GM12878 (cell line): ENCODE measurements at regions not wholly inside any gene's neighbourhood (a gene's known extent, or its start where the extent isn't known, plus 50 kb on each side); places are given as distances from the start of the nearest gene placed in this dataset.

ENCODE experiments used
- ATAC-seq: fragments of 200-7000 bp; cut with Tn5 transposase; 3 replicates; pipeline ENCODE4 v1.9.1; 2020; ENCODE audit warnings: mild to moderate bottlenecking, moderate library complexity
- BruUV-seq: library from RNA; stranded (reverse); fragments of 400-500 nt; replicated peaks from 2 replicates; lab custom pipeline; 2021; lab: Mats Ljungman, UMichigan
- CTCF ChIA-PET: fragments of 300-600 bp; sonication (Branson Sonifier 250); formaldehyde crosslinking; extraction: SDS; loops from one replicate; lab custom pipeline; 2021; ENCODE audit warnings: inconsistent platforms; lab: Yijun Ruan, JAX
- POLR2A ChIA-PET: fragments of 350-600 bp; formaldehyde crosslinking; extraction: SDS; loops from one replicate; lab custom pipeline; 2021; ENCODE audit warnings: inconsistent platforms; lab: Charles Lee
- RAD21 ChIA-PET: fragments of 300-600 bp; sonication (Branson Sonifier 250); formaldehyde crosslinking; loops from one replicate; lab custom pipeline; 2023; ENCODE audit warnings: antibody characterized with exemption; ENCODE audit not compliant: unreplicated experiment; lab: Charles Lee
- SMC1A ChIA-PET: fragments of 300-600 bp; sonication (Branson Sonifier 250); formaldehyde crosslinking; loops from one replicate; lab custom pipeline; 2023; ENCODE audit not compliant: unreplicated experiment, uncharacterized antibody; lab: Charles Lee
- DNase-seq: peaks from one replicate; pipeline ENCODE4 v3.0.0-alpha.2; 2011; ENCODE audit warnings: low read depth, low spot score
- FAIRE-seq: peaks from 3 replicates; lab custom pipeline; 2011; peaks lifted over from hg19 to GRCh38; lab: Jason Lieb, UNC
- H2AFZ ChIP-seq: 2 replicates; pipeline ENCODE4 v1.6.0; 2011; ENCODE audit warnings: low read depth, low read length, control low read depth; ENCODE audit not compliant: control insufficient read depth
- H3K27ac ChIP-seq: 2 replicates; pipeline ENCODE4 v1.5.1; 2011; ENCODE audit warnings: control low read depth; ENCODE audit not compliant: control insufficient read depth, insufficient read depth
- H3K27me3 ChIP-seq, 2 experiments: replicated peaks in 1 of 2; 2 replicates each; pipeline versions ENCODE4 v1.6.0 to v1.6.1; 2011; ENCODE audit warnings: low read length in 1 of 2; ENCODE audit not compliant: control insufficient read depth in 2 of 2, insufficient read depth in 2 of 2
- H3K36me3 ChIP-seq, 2 experiments: 2 replicates each; pipeline ENCODE4 v1.5.1; 2011; ENCODE audit warnings: low read length in 1 of 2; ENCODE audit not compliant: control insufficient read depth in 2 of 2, insufficient read depth in 2 of 2
- H3K4me1 ChIP-seq: 2 replicates; pipeline ENCODE4 v1.6.1; 2011; ENCODE audit warnings: mild to moderate bottlenecking, low read length, moderate library complexity, mixed read lengths; ENCODE audit not compliant: control insufficient read depth, insufficient read depth
- H3K4me2 ChIP-seq: 2 replicates; pipeline ENCODE4 v1.6.0; 2011; ENCODE audit warnings: control low read depth; ENCODE audit not compliant: control insufficient read depth, insufficient read depth
- H3K4me3 ChIP-seq: fragments of 200-600 bp; sonication (generic); 2 replicates; pipeline ENCODE4 v1.5.1; 2016
- H3K79me2 ChIP-seq: 2 replicates; pipeline ENCODE4 v1.6.0; 2011; ENCODE audit warnings: low read length; ENCODE audit not compliant: control insufficient read depth, insufficient read depth
- H3K9ac ChIP-seq: 2 replicates; pipeline ENCODE4 v1.8.0; 2011; ENCODE audit warnings: low read length, control low read depth, mixed read lengths; ENCODE audit not compliant: control insufficient read depth, insufficient read depth
- H3K9me3 ChIP-seq: replicated peaks from 3 replicates; pipeline ENCODE4 v1.5.1; 2011; ENCODE audit warnings: mild to moderate bottlenecking, low read length; ENCODE audit not compliant: control insufficient read depth, insufficient read depth
- H4K20me1 ChIP-seq: 2 replicates; pipeline ENCODE4 v1.6.0; 2011; ENCODE audit not compliant: control insufficient read depth, insufficient read depth
- ATF3 ChIP-seq: IDR thresholded peaks from 2 replicates; pipeline ENCODE4 v1.6.1; 2011; ENCODE audit warnings: low read depth, mild to moderate bottlenecking, low read length, moderate library complexity, borderline replicate concordance; ENCODE audit errors: extremely low read depth
- CBX3 ChIP-seq: fragments of 200-600 bp; sonication (generic); IDR thresholded peaks from 2 replicates; pipeline ENCODE4 v1.6.1; 2016; ENCODE audit warnings: low read depth, borderline replicate concordance
- CUX1 ChIP-seq: IDR thresholded peaks from 2 replicates; pipeline ENCODE4 v1.6.1; 2012; ENCODE audit warnings: improper control_type of control experiment, low read depth, low read length; ENCODE audit not compliant: insufficient replicate concordance
- E2F4 ChIP-seq: IDR thresholded peaks from 2 replicates; pipeline ENCODE4 v1.6.1; 2012; ENCODE audit warnings: low read depth, low read length, improper control_type of control experiment
- ETV6 ChIP-seq, 2 experiments: fragments of 450-650 bp in 1 of 2; IDR thresholded peaks in 1 of 2; conservative IDR thresholded peaks in 1 of 2; 2 replicates each; pipeline ENCODE4 v1.6.1; 2014; ENCODE audit warnings: antibody characterized with exemption in 1 of 2, borderline replicate concordance in 1 of 2, low read depth in 1 of 2, mild to moderate bottlenecking in 1 of 2, moderate library complexity in 1 of 2
- IRF3 ChIP-seq: fragments of 450-650 bp; IDR thresholded peaks from 2 replicates; pipeline ENCODE4 v1.6.1; 2014; ENCODE audit warnings: mild to moderate bottlenecking
- KAT2A ChIP-seq: conservative IDR thresholded peaks from 2 replicates; pipeline ENCODE4 v1.6.1; 2011; ENCODE audit warnings: low read depth, low read length; ENCODE audit not compliant: control insufficient read depth
- MEF2B ChIP-seq: fragments of 450-650 bp; IDR thresholded peaks from 2 replicates; pipeline ENCODE4 v1.6.1; 2018; ENCODE audit warnings: mild to moderate bottlenecking, moderate library complexity; ENCODE audit not compliant: partially characterized antibody, poor library complexity, severe bottlenecking
- NFXL1 ChIP-seq: fragments of 450-650 bp; IDR thresholded peaks from 2 replicates; pipeline ENCODE4 v1.6.1; 2017; ENCODE audit warnings: antibody characterized with exemption, mild to moderate bottlenecking, borderline replicate concordance
- NFYB ChIP-seq: IDR thresholded peaks from 2 replicates; pipeline ENCODE4 v1.6.1; 2011; ENCODE audit warnings: low read depth, mild to moderate bottlenecking, low read length, improper control_type of control experiment, moderate library complexity; ENCODE audit not compliant: insufficient read depth
- NRF1 ChIP-seq: conservative IDR thresholded peaks from 2 replicates; pipeline ENCODE4 v1.6.1; 2011; ENCODE audit warnings: mild to moderate bottlenecking, low read depth, low read length, improper control_type of control experiment
- RB1 ChIP-seq: fragments of 450-650 bp; formaldehyde crosslinking; IDR thresholded peaks from 2 replicates; pipeline ENCODE4 v1.6.1; 2017; ENCODE audit warnings: mild to moderate bottlenecking, borderline replicate concordance
- TARDBP ChIP-seq: IDR thresholded peaks from 2 replicates; pipeline ENCODE4 v1.6.1; 2016; ENCODE audit warnings: borderline replicate concordance
- ZNF622 ChIP-seq: fragments of 450-650 bp; IDR thresholded peaks from 2 replicates; pipeline ENCODE4 v1.6.1; 2017; ENCODE audit warnings: mild to moderate bottlenecking, inconsistent platforms
- WGBS: methylation state at CpG from one replicate; pipeline ENCODE4 v1.1.6; 2016; ENCODE audit warnings: low lambda C conversion rate; ENCODE audit not compliant: insufficient replicate concordance, insufficient coverage; ENCODE audit errors: missing lambda C conversion rate; 5-methylcytosine and 5-hydroxymethylcytosine counted together
- in situ Hi-C: fragments of 300-500 bp; cut with MboI; formaldehyde crosslinking; loops from 9 replicates; pipeline ENCODE4 v1.14.3; 2018; ENCODE audit warnings: mixed read lengths
- intact Hi-C: fragments of 100-400 bp; cut with micrococcal nuclease; formaldehyde crosslinking; loops from one replicate; pipeline ENCODE4 v1.14.2; 2022; ENCODE audit not compliant: unreplicated experiment

- no peaks in the 10 kb centered on the region for H4K20me1 ChIP-seq
- intact Hi-C loops: no loop called here
- H2AFZ ChIP-seq: no peak overlapping the region
- in situ Hi-C loops: no loop called here
- peaks cover 0 to 3% of the 10 kb centered on the region in 2 experiments; a peak in 1 of 4 replicates for H3K27me3 ChIP-seq
- H3K4me3 ChIP-seq: no peak overlapping the region
- ChIA-PET SMC1A (no interaction called here), POLR2A (no interaction called here), CTCF (no interaction called here), RAD21 (interaction anchor here (1.0 kb wide), 1 partner anchor 83 kb away, joined by 3 read pairs; no protein-coding TSS in a partner anchor)
- 39% methylated on average over 4 of the region's 4 CpGs for WGBS
- no peaks in the 10 kb centered on the region for H3K4me1 ChIP-seq
- H3K9me3 ChIP-seq: no peaks in the 10 kb centered on the region
- H3K27ac ChIP-seq: no peak overlapping the region
- H3K79me2 ChIP-seq: no peaks in the 10 kb centered on the region
- ATAC-seq (no peak), FAIRE-seq (no peak), DNase-seq (no peak)
- no peak for TF ChIP-seq TARDBP
- no peak for TF ChIP-seq NFXL1
- TF ChIP-seq IRF3: no peak
- TF ChIP-seq ZNF622: no peak
- no peak for TF ChIP-seq NRF1
- no peak for TF ChIP-seq E2F4
- no peak for TF ChIP-seq ETV6 (conservative IDR thresholded peaks at IDR 0.05 in 1 of 2, IDR thresholded peaks at IDR 0.05 in 1 of 2; ENCODE audit: borderline replicate concordance in 1 of 2, low read depth in 1 of 2)
- no peak for TF ChIP-seq RB1
- no peak for TF ChIP-seq ATF3
- TF ChIP-seq CUX1: no peak
- no peak for TF ChIP-seq NFYB
- TF ChIP-seq MEF2B: no peak
- TF ChIP-seq CBX3: no peak
- no peak for TF ChIP-seq KAT2A
- BruUV-seq: no TSS peak
- no peak overlapping the region for H3K4me2 ChIP-seq
- H3K36me3 ChIP-seq: no peaks in the 10 kb centered on the region
- H3K9ac ChIP-seq: no peak overlapping the region
These were observed 128.5 kb upstream of the GALNT2 start for GRCh38 chr1:229938551-229938950.
